HG03442 (cell line): ENCODE measurements at regions not wholly inside any gene's neighbourhood (a gene's known extent, or its start where the extent isn't known, plus 50 kb on each side); places are given as distances from the start of the nearest gene placed in this dataset.
"Not testable (repeated sequence)": the region's sequence is repeated elsewhere in the genome, so short reads cannot be mapped to it uniquely, and the experiment has no call there.

Source experiments
- ATAC-seq: cut with Tn5 transposase; IDR thresholded peaks from one replicate; pipeline ENCODE4 v1.9.1; 2021; ENCODE audit warnings: mild to moderate bottlenecking, moderate library complexity; ENCODE audit not compliant: unreplicated experiment

GRCh38 chr13:60701895-60702294 is 304.9 kb downstream of the TDRD3 start:
- no peak for ATAC-seq

- ATAC-seq, result no peak
Observed at GRCh38 chr13:60700994-60701393, 304.0 kb downstream of the TDRD3 start.

DNA sequence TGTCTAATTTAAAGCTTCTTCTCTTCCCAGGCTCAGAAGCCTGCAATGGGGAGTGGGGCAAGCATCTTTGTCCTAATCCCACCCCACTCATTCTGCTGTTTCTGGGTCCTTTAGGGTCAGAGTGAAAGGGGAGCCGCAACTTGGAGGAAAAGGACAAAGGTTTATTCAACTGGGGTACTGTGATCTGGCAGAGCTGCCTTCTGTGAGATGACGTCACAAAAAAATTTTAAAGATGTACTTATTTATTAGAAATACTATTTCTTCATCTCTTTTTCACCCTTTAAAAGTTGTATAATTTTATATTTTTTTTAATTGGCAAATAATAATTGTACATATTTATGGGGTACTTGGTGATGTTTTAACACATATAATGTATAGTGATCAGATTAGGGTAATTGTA is 302.6 kb downstream of the TDRD3 start:
- ATAC-seq, result no peak

GRCh38 chr13:60696602-60697001 is 299.6 kb downstream of the TDRD3 start:
- no peak for ATAC-seq

DNA sequence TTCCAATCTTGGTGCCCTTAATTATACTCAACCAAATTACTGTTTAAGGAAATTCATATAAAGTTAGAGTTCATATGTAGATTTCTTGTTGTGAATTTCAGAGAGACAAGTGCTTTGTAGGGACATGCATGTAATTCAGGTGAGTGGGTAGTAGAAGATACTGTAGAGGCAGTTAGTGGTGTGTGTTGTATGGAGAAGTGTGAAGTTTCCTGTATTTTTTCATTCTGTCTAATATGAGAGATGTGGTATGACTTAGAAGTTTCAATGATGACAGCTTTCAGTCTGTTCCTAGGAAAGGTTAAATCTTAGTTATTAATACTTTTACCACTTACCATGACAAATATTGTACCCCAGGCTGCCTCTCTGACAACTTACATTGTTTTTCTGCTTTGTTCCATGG is 294.2 kb downstream of the TDRD3 start:
- ATAC-seq, result no peak

DNA sequence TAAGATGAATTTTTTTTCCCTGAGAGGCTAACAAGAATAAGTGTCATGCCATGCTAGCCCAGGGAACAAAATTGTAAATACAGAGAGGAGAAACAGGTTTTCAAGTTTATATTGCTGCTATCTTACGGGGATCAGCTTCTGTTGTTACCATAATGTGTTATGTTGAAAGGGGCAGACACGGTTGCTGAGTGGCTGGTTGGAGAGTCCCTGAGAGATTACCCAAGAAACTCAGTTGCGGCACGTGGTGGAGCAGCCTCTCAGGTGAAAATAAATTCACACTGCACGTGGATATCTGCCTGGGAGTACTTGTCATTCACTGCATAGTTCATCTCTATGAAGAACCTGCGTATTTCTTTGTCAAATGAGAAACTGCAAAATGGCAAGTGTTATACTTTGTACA is 293.6 kb downstream of the TDRD3 start:
- ATAC-seq, result no peak

GRCh38 chr13:60689571-60689970 is 292.6 kb downstream of the TDRD3 start:
- ATAC-seq, result no peak

GRCh38 chr13:60689076-60689475 is 292.1 kb downstream of the TDRD3 start:
- no peak for ATAC-seq

- ATAC-seq, result no peak
Observed at GRCh38 chr13:60679928-60680694, 283.1 kb downstream of the TDRD3 start.

DNA sequence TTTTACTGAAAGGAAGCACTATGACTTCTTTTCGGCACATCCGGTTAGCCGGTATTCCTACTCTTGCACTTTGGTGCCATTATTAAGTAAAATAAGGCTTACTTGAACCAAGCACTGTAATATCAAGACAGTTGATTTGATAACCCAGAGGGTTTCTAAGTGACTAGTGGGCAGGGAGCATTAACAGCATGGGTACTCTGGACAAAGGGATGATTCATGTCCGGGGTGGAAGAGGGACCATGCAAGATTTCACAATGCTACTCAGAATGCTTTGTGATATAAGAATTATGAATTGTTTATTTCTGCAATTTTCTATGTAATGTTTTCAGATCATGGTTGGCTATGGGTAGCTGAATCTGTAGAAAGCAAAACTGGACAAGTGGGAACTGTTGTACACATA is 282.1 kb downstream of the TDRD3 start:
- ATAC-seq, result no peak

DNA sequence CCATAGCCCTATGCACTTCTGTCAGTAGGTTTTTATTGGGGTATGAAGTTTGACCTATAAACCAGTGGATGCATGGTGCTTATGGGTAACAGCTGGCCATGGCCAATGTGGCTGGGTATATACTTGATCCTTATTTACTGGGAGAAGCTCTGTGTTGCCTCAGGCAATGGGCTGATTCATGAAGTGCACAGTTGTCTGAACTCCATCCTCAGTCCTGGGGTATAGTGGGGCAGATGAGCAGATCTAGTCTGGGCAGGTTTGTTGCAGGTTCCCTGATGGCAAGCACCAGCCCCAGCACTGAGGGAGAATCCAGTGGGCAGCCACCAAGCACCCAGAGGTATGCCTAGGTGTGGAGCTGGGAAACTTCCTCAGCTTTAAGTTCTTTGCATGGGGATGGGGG is 274.4 kb downstream of the TDRD3 start:
- no peak for ATAC-seq

GRCh38 chr13:60663788-60664187 is 266.8 kb downstream of the TDRD3 start:
- ATAC-seq, result no peak

DNA sequence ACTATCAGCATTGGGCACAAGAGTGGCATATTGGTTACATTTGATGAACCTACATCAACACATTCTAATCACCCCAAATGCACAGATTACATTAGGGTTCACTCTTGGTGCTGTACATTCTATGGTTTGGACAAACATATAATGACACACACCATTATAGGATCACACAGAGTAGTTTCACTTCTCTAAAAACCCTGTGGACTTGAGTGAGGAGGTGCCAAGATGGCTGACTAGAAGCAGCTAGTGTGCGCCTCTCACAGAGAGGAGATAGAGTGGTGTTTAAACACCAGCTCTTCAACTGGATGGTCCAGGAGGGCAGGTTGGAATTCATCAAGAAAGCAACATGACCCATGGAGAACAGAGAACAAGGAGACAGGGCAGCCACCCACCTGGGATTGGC is 265.6 kb downstream of the TDRD3 start:
- peak; percentile 75 for ATAC-seq

GRCh38 chr13:60661521-60661920 is 264.5 kb downstream of the TDRD3 start:
- no peak for ATAC-seq

- ATAC-seq, result not testable (repeated sequence)
Observed at GRCh38 chr13:60657586-60657985, 260.6 kb downstream of the TDRD3 start.

GRCh38 chr13:60655256-60655655 is 258.2 kb downstream of the TDRD3 start:
- no peak for ATAC-seq

DNA sequence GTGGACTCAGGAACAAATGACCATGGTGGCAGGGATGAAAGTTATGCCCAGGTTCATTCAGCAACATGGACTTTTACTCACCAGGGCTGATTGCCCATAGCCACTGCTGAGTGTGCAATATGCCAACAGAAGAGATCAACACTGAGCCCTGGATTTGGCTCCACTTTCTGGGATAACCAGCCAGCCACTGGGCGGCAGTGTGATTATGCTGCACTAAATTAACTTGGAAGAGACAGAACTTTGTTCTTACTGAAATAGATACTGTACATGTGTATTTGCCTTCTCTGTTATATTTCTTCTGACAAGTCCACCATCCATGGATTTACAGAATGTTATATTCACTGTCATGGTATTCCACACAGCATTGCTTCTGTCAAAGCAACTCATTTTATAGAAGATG is 257.4 kb downstream of the TDRD3 start:
- ATAC-seq, result no peak

DNA sequence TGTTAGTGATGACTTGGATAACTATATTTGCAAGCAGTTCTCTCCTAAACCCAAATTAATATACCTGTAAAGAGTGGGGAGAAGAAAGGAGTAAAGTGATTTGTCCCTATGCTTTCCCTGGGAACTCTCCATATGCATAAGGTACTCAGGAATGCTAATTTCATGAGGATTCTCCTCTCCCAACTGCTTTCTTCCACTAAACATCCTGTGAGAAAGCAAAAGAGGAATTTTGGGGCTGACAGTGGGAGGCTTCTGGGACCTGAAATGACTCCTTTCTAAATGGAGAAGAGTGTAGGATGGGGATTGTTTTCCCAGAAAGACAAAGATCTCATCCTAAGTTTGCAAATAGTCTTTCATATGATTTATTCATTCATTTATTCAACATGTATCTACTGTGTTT is 250.5 kb downstream of the TDRD3 start:
- no peak for ATAC-seq

DNA sequence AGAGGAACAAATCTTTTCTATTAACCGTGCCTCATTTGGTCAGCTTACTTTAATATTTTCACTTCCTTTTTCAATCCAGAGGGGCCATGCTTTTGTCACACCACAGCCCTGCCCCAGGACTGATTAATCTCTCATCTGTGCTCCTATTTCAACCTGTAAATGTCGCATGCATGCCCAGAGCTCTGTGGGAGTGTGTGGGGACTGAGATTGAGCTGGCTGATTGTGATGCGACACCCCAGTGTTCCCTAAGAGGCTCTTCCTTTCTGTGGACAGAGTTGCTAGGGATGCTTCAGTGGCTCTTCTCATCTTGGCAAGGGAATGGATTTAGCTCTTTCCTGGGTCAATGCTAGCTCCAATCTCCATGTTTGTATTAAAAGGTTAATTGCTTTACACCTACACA is 249.6 kb downstream of the TDRD3 start:
- ATAC-seq, result no peak

- peak; percentile 69 for ATAC-seq
Observed at GRCh38 chr13:60645676-60646075, 248.7 kb downstream of the TDRD3 start.

GRCh38 chr13:60642552-60642951 is 245.5 kb downstream of the TDRD3 start:
- ATAC-seq, result no peak

DNA sequence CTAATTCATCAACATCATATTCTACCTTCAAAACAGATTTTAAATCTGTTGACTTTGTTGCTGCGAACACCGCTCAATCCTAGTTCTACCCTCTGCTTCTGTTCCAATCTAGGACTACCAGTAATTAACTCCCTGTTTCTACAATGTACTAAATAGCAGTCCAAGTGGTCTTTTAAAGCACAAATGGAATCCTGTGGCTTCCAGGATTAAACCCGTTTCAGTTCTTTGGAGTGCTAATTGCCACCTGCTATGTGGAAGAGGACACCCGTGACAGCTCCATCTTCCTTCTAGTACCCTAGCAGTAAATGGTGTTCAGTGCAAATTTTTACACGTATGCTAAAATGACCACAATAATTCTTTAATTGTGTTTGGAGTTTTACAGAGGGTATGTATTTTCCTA is 232.1 kb downstream of the TDRD3 start:
- ATAC-seq, result no peak

DNA sequence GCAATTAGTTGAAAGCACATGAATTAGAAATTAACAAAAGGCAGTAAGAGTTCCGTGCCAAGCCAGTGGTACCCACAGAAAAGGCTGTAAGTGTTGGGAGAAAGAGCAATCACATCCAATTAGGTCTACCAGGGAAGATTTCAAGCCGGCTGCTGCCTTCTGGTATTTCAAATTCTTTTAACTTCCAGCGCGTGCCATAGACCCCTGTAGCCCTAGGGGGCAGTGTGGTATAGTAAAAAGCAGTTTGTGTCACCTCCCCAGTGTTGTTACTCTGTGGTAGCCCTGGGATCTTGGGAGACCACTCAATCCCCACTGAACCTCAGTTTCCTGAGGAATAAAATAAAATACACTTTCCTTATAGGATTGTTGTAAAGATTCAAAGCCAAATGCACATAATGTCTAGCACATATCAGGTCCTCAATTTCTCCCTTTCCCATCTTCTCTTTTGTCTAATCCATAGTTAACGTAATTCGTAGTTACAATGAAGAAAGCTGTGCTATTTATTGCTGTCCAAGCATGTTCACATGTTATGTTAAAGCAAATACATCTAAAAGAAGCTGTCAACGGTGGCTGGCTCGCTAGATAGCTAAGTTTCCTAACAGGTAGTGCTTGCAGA is 230.2 kb downstream of the TDRD3 start:
- ATAC-seq, result peak; percentile 90
